MM.1S (cell line): ENCODE measurements at regions not wholly inside any gene's neighbourhood (a gene's known extent, or its start where the extent isn't known, plus 50 kb on each side); places are given as distances from the start of the nearest gene placed in this dataset.

Experiments
- DNase-seq: peaks from one replicate; pipeline ENCODE4 v3.0.0-alpha.2; 2015
- H2AFZ ChIP-seq: fragments of 300-600 bp; sonication (generic); 2 replicates; pipeline ENCODE4 v1.6.0; 2016; ENCODE audit warnings: antibody characterized with exemption, low read length
- H3F3A ChIP-seq: fragments of 300-600 bp; sonication (generic); 2 replicates; pipeline ENCODE4 v1.6.1; 2016; ENCODE audit warnings: mild to moderate bottlenecking, antibody characterized with exemption, low read length, moderate library complexity, mixed read lengths; ENCODE audit not compliant: insufficient read depth
- H3K27ac ChIP-seq: fragments of 300-600 bp; sonication (generic); 2 replicates; pipeline ENCODE4 v1.5.1; 2016; ENCODE audit warnings: mild to moderate bottlenecking, low read length
- H3K27me3 ChIP-seq: fragments of 300-600 bp; sonication (generic); replicated peaks from 2 replicates; pipeline ENCODE4 v1.6.0; 2016; ENCODE audit warnings: low read length; ENCODE audit not compliant: insufficient read depth
- H3K36me3 ChIP-seq: fragments of 300-600 bp; sonication (generic); replicated peaks from 2 replicates; pipeline ENCODE4 v1.6.1; 2016; ENCODE audit warnings: mild to moderate bottlenecking, low read length, mixed read lengths; ENCODE audit not compliant: insufficient read depth
- H3K4me1 ChIP-seq: fragments of 300-600 bp; sonication (generic); 2 replicates; pipeline ENCODE4 v1.6.1; 2016; ENCODE audit warnings: low read length, mixed read lengths
- H3K4me2 ChIP-seq: fragments of 300-600 bp; sonication (generic); 2 replicates; pipeline ENCODE4 v1.6.0; 2016; ENCODE audit warnings: low read depth, low read length
- H3K4me3 ChIP-seq: fragments of 300-600 bp; sonication (generic); 2 replicates; pipeline ENCODE4 v1.5.1; 2016; ENCODE audit warnings: low read length, mixed read lengths
- H3K79me2 ChIP-seq: fragments of 300-600 bp; sonication (generic); 2 replicates; pipeline ENCODE4 v1.6.1; 2016; ENCODE audit warnings: mixed run types, low read length, mixed read lengths
- H3K9ac ChIP-seq: fragments of 300-600 bp; sonication (generic); 2 replicates; pipeline ENCODE4 v1.6.1; 2016; ENCODE audit warnings: low read length, mixed read lengths
- H3K9me2 ChIP-seq: fragments of 300-600 bp; sonication (generic); replicated peaks from 2 replicates; pipeline ENCODE4 v1.6.1; 2016; ENCODE audit warnings: mild to moderate bottlenecking, low read length, mixed read lengths; ENCODE audit not compliant: insufficient read depth
- H3K9me3 ChIP-seq: fragments of 300-600 bp; sonication (generic); replicated peaks from 2 replicates; pipeline ENCODE4 v1.6.1; 2016; ENCODE audit warnings: mild to moderate bottlenecking, low read length, mixed read lengths; ENCODE audit not compliant: insufficient read depth
- H4K20me1 ChIP-seq: fragments of 300-600 bp; sonication (generic); 2 replicates; pipeline ENCODE4 v1.6.1; 2016; ENCODE audit warnings: mild to moderate bottlenecking, low read length, moderate library complexity, mixed read lengths; ENCODE audit not compliant: insufficient read depth
- CTCF ChIP-seq: fragments of 300-600 bp; sonication (generic); IDR thresholded peaks from 2 replicates; pipeline ENCODE4 v1.5.1; 2016; ENCODE audit warnings: antibody characterized with exemption, low read length, mixed read lengths
- EZH2 ChIP-seq: fragments of 300-600 bp; sonication (generic); optimal IDR thresholded peaks from 2 replicates; pipeline ENCODE3; 2017; ENCODE audit warnings: low read depth, mild to moderate bottlenecking, antibody characterized with exemption, low read length, mixed read lengths
- EZH2phosphoT487 ChIP-seq: fragments of 300-600 bp; sonication (generic); IDR thresholded peaks from 2 replicates; pipeline ENCODE4 v1.6.1; 2018; ENCODE audit warnings: antibody characterized with exemption, low read length

GRCh38 chr11:92501066-92501739, 276.6 kb downstream of the FAT3 start:
- Histone ChIP-seq H3K36me3 (no peaks in the 10 kb centered on the region), H4K20me1 (no peaks in the 10 kb centered on the region), H3K9me3 (no peaks in the 10 kb centered on the region), H3K9me2 (no peaks in the 10 kb centered on the region), H3K9ac (no peak overlapping the region), H3K27ac (no peak overlapping the region), H3K4me1 (no peaks in the 10 kb centered on the region), H3K4me2 (no peak overlapping the region), H3K27me3 (no peaks in the 10 kb centered on the region), H2AFZ (no peak overlapping the region), H3K4me3 (no peak overlapping the region), H3F3A (no peaks in the 10 kb centered on the region), H3K79me2 (no peaks in the 10 kb centered on the region)
- DNase-seq: no peak
- TF ChIP-seq CTCF (no peak), EZH2 (no peak), EZH2phosphoT487 (no peak)

GRCh38 chr11:92504004-92504403, 279.4 kb downstream of the FAT3 start:
- Histone ChIP-seq H3K9me3 (no peaks in the 10 kb centered on the region), H2AFZ (no peak overlapping the region), H3K36me3 (no peaks in the 10 kb centered on the region), H3K79me2 (no peaks in the 10 kb centered on the region), H3K9ac (no peak overlapping the region), H3K27ac (no peak overlapping the region), H3K4me2 (no peak overlapping the region), H3K9me2 (no peaks in the 10 kb centered on the region), H3K27me3 (no peaks in the 10 kb centered on the region), H3K4me1 (no peaks in the 10 kb centered on the region), H3K4me3 (no peak overlapping the region), H4K20me1 (no peaks in the 10 kb centered on the region), H3F3A (no peaks in the 10 kb centered on the region)
- no peak for TF ChIP-seq EZH2
- TF ChIP-seq EZH2phosphoT487: no peak
- no peak for TF ChIP-seq CTCF
- no peak for DNase-seq

- no peaks in the 10 kb centered on the region for H3K36me3 ChIP-seq
- H3K4me2 ChIP-seq: no peak overlapping the region
- no peak overlapping the region for H3K9ac ChIP-seq
- no peaks in the 10 kb centered on the region for H3K9me2 ChIP-seq
- TF ChIP-seq CTCF: no peak
- TF ChIP-seq EZH2phosphoT487: no peak
- TF ChIP-seq EZH2: no peak
- DNase-seq: no peak
- H3K4me3 ChIP-seq: no peak overlapping the region
- H3K4me1 ChIP-seq: no peaks in the 10 kb centered on the region
- no peaks in the 10 kb centered on the region for H4K20me1 ChIP-seq
- no peak overlapping the region for H2AFZ ChIP-seq
- H3K27ac ChIP-seq: no peak overlapping the region
- no peaks in the 10 kb centered on the region for H3K79me2 ChIP-seq
- no peaks in the 10 kb centered on the region for H3F3A ChIP-seq
- no peaks in the 10 kb centered on the region for H3K9me3 ChIP-seq
- no peaks in the 10 kb centered on the region for H3K27me3 ChIP-seq
Measured at GRCh38 chr11:92504534-92504933, 279.9 kb downstream of the FAT3 start.
